CD4-positive, alpha-beta memory T cell (primary cell): ENCODE measurements at regions not wholly inside any gene's neighbourhood (a gene's known extent, or its start where the extent isn't known, plus 50 kb on each side); places are given as distances from the start of the nearest gene placed in this dataset.
"Not testable (repeated sequence)": the region's sequence is repeated elsewhere in the genome, so short reads cannot be mapped to it uniquely, and the experiment has no call there.

Experiments used
- CTCF ChIA-PET: fragments of 350-600 bp; sonication (Branson Sonifier 250); formaldehyde crosslinking; loops from one replicate; lab custom pipeline; 2021; ENCODE audit warnings: inconsistent platforms; ENCODE audit not compliant: partially characterized antibody; lab: Charles Lee
- POLR2A ChIA-PET: fragments of 350-600 bp; sonication (Branson Sonifier 250); formaldehyde crosslinking; loops from one replicate; lab custom pipeline; 2021; ENCODE audit not compliant: partially characterized antibody; lab: Charles Lee
- DNase-seq, 5 donors: peaks; one replicate each; pipeline versions ENCODE4 v3.0.0 to v3.0.0-alpha.2; 2020 to 2022; ENCODE audit warnings: mixed read lengths in 1 of 5
- H3K27ac ChIP-seq: one replicate; pipeline ENCODE4 v1.7.0; 2013; ENCODE audit warnings: low read depth, low read length
- H3K27me3 ChIP-seq: 2 replicates; pipeline ENCODE4 v1.7.0; 2013; ENCODE audit warnings: mild to moderate bottlenecking, low read length, moderate library complexity; ENCODE audit not compliant: insufficient read depth
- H3K36me3 ChIP-seq: 2 replicates; pipeline ENCODE4 v1.7.0; 2013; ENCODE audit warnings: mild to moderate bottlenecking, low read length, moderate library complexity; ENCODE audit not compliant: insufficient read depth
- H3K4me1 ChIP-seq: 2 replicates; pipeline ENCODE4 v1.7.0; 2013; ENCODE audit warnings: mild to moderate bottlenecking, low read length, moderate library complexity; ENCODE audit not compliant: insufficient read depth
- H3K4me3 ChIP-seq, 2 donors: one replicate each; pipeline ENCODE4 v1.7.0; 2013; ENCODE audit warnings: low read length in 2 of 2, mild to moderate bottlenecking in 1 of 2
- H3K9me3 ChIP-seq, 2 donors: one replicate each; pipeline ENCODE4 v1.7.0; 2013; ENCODE audit warnings: low read length in 2 of 2, control low read depth in 1 of 2; ENCODE audit not compliant: control insufficient read depth in 1 of 2
- H3K27ac Mint-ChIP-seq, 7 donors: one replicate each; pipeline ENCODE4 v1.8.0; 2020 to 2021; ENCODE audit warnings: mixed read lengths in 7 of 7, mild to moderate bottlenecking in 6 of 7, inconsistent platforms in 3 of 7, moderate library complexity in 3 of 7
- H3K27me3 Mint-ChIP-seq, 2 donors: one replicate each; pipeline ENCODE4 v1.8.0; 2020 to 2021; ENCODE audit warnings: mixed read lengths in 2 of 2
- H3K36me3 Mint-ChIP-seq, 2 donors: one replicate each; pipeline ENCODE4 v1.8.0; 2020 to 2021; ENCODE audit warnings: mixed read lengths in 2 of 2, inconsistent platforms in 1 of 2, mild to moderate bottlenecking in 1 of 2
- H3K4me1 Mint-ChIP-seq, 4 donors: one replicate each; pipeline ENCODE4 v1.8.0; 2020 to 2021; ENCODE audit warnings: mixed read lengths in 4 of 4, mild to moderate bottlenecking in 1 of 4
- H3K4me3 Mint-ChIP-seq, 8 donors: one replicate each; pipeline ENCODE4 v1.8.0; 2020 to 2021; ENCODE audit warnings: mixed read lengths in 8 of 8, mild to moderate bottlenecking in 7 of 8, moderate library complexity in 6 of 8, inconsistent platforms in 3 of 8
- H3K9me3 Mint-ChIP-seq, 8 donors: one replicate each; pipeline ENCODE4 v1.8.0; 2020 to 2021; ENCODE audit warnings: mixed read lengths in 8 of 8, mild to moderate bottlenecking in 5 of 8, inconsistent platforms in 3 of 8, moderate library complexity in 1 of 8
- intact Hi-C: fragments of 100-400 bp; cut with micrococcal nuclease; formaldehyde crosslinking; loops from one replicate; pipeline ENCODE4 v1.15.1; 2023

GRCh38 chr1:60697204-60697994 lies 385.0 kb upstream of the NFIA start:
- H3K4me3 Mint-ChIP-seq: no peak overlapping the region
- intact Hi-C loops: no loop called here
- POLR2A ChIA-PET: no interaction called here
- H3K27me3 Mint-ChIP-seq: no peaks in the 10 kb centered on the region
- no peak overlapping the region for H3K27ac Mint-ChIP-seq
- H3K36me3 ChIP-seq: no peaks in the 10 kb centered on the region
- no peaks in the 10 kb centered on the region for H3K27me3 ChIP-seq
- H3K4me3 ChIP-seq: no peak overlapping the region
- peaks cover 0 to 4% (median 0%) of the 10 kb centered on the region in 8 donors for H3K9me3 Mint-ChIP-seq
- no peaks in the 10 kb centered on the region for H3K9me3 ChIP-seq
- H3K4me1 ChIP-seq: no peaks in the 10 kb centered on the region
- CTCF ChIA-PET: no interaction called here
- DNase-seq: no peak
- no peaks in the 10 kb centered on the region for H3K4me1 Mint-ChIP-seq
- no peak overlapping the region for H3K27ac ChIP-seq
- no peaks in the 10 kb centered on the region for H3K36me3 Mint-ChIP-seq

- DNase-seq: no peak
- H3K9me3 ChIP-seq: no peaks in the 10 kb centered on the region
- CTCF ChIA-PET: no interaction called here
- no peaks in the 10 kb centered on the region for H3K4me1 Mint-ChIP-seq
- intact Hi-C loops: no loop called here
- H3K27me3 ChIP-seq: no peaks in the 10 kb centered on the region
- H3K36me3 ChIP-seq: no peaks in the 10 kb centered on the region
- H3K27me3 Mint-ChIP-seq: no peaks in the 10 kb centered on the region
- no peaks in the 10 kb centered on the region for H3K4me1 ChIP-seq
- POLR2A ChIA-PET: no interaction called here
- H3K4me3 ChIP-seq: no peak overlapping the region
- no peaks in the 10 kb centered on the region for H3K36me3 Mint-ChIP-seq
- H3K27ac Mint-ChIP-seq: no peak overlapping the region
- H3K27ac ChIP-seq: no peak overlapping the region
- H3K9me3 Mint-ChIP-seq: peaks cover 0 to 4% (median 0%) of the 10 kb centered on the region in 8 donors
- no peak overlapping the region for H3K4me3 Mint-ChIP-seq
Measured at GRCh38 chr1:60696512-60696911, 385.8 kb upstream of the NFIA start.

GRCh38 chr1:60695716-60696171 lies 386.6 kb upstream of the NFIA start:
- POLR2A ChIA-PET: no interaction called here
- Histone ChIP-seq H3K4me1 (no peaks in the 10 kb centered on the region), H3K27ac (no peak overlapping the region), H3K4me3 (no peak overlapping the region), H3K9me3 (no peaks in the 10 kb centered on the region), H3K27me3 (no peaks in the 10 kb centered on the region), H3K36me3 (no peaks in the 10 kb centered on the region)
- Mint-ChIP-seq H3K36me3 (no peaks in the 10 kb centered on the region), H3K4me1 (no peaks in the 10 kb centered on the region), H3K4me3 (no peak overlapping the region), H3K9me3 (peaks cover 0 to 4% (median 0%) of the 10 kb centered on the region in 8 donors), H3K27me3 (no peaks in the 10 kb centered on the region), H3K27ac (no peak overlapping the region)
- DNase-seq: no peak
- intact Hi-C loops: no loop called here
- CTCF ChIA-PET: no interaction called here

- no peak for DNase-seq
- POLR2A ChIA-PET: no interaction called here
- Histone ChIP-seq H3K36me3 (no peaks in the 10 kb centered on the region), H3K4me3 (no peak overlapping the region), H3K27ac (no peak overlapping the region), H3K27me3 (no peaks in the 10 kb centered on the region), H3K9me3 (no peaks in the 10 kb centered on the region), H3K4me1 (no peaks in the 10 kb centered on the region)
- peaks cover 0 to 4% (median 0%) of the 10 kb centered on the region in 8 donors for H3K9me3 Mint-ChIP-seq
- no peaks in the 10 kb centered on the region for H3K36me3 Mint-ChIP-seq
- CTCF ChIA-PET: no interaction called here
- H3K27ac Mint-ChIP-seq: no peak overlapping the region
- no peak overlapping the region for H3K4me3 Mint-ChIP-seq
- H3K4me1 Mint-ChIP-seq: no peaks in the 10 kb centered on the region
- intact Hi-C loops: no loop called here
- H3K27me3 Mint-ChIP-seq: no peaks in the 10 kb centered on the region
Measured at GRCh38 chr1:60694980-60695379, 387.4 kb upstream of the NFIA start.

- POLR2A ChIA-PET: no interaction called here
- H3K4me3 ChIP-seq: no peak overlapping the region
- Mint-ChIP-seq H3K27ac (no peak overlapping the region), H3K27me3 (no peaks in the 10 kb centered on the region), H3K4me3 (no peak overlapping the region), H3K4me1 (no peaks in the 10 kb centered on the region), H3K9me3 (peaks cover 0 to 9% (median 6%) of the 10 kb centered on the region in 8 donors), H3K36me3 (no peaks in the 10 kb centered on the region)
- H3K27me3 ChIP-seq: no peaks in the 10 kb centered on the region
- CTCF ChIA-PET: interaction anchor here (0.5 kb wide), 1 partner anchor 365 kb away, joined by 3 read pairs; no protein-coding TSS in a partner anchor
- H3K36me3 ChIP-seq: no peaks in the 10 kb centered on the region
- no peak for DNase-seq
- H3K27ac ChIP-seq: no peak overlapping the region
- H3K4me1 ChIP-seq: no peaks in the 10 kb centered on the region
- H3K9me3 ChIP-seq: no peaks in the 10 kb centered on the region
- intact Hi-C loops: no loop called here
Measured at GRCh38 chr1:60692031-60692430, 390.3 kb upstream of the NFIA start.

GRCh38 chr1:60688221-60688620 lies 394.1 kb upstream of the NFIA start:
- CTCF ChIA-PET, H3K27me3 Mint-ChIP-seq, POLR2A ChIA-PET, H3K4me1 ChIP-seq, intact Hi-C loops, H3K36me3 ChIP-seq, H3K36me3 Mint-ChIP-seq, H3K4me1 Mint-ChIP-seq, H3K27me3 ChIP-seq, H3K27ac ChIP-seq, H3K9me3 Mint-ChIP-seq, H3K4me3 ChIP-seq, H3K27ac Mint-ChIP-seq, H3K9me3 ChIP-seq, DNase-seq, H3K4me3 Mint-ChIP-seq: not testable (repeated sequence)

- H3K27ac ChIP-seq: no peak overlapping the region
- intact Hi-C loops: no loop called here
- no peaks in the 10 kb centered on the region for H3K4me1 ChIP-seq
- peaks cover 0 to 2% (median 0%) of the 10 kb centered on the region in 8 donors for H3K9me3 Mint-ChIP-seq
- H3K27me3 Mint-ChIP-seq: no peaks in the 10 kb centered on the region
- H3K27ac Mint-ChIP-seq: peak overlapping the region in 1 of 7 donors; percentile 14
- ChIA-PET POLR2A (no interaction called here), CTCF (no interaction called here)
- H3K9me3 ChIP-seq: peaks cover 0 to 4% of the 10 kb centered on the region in 2 donors
- no peaks in the 10 kb centered on the region for H3K4me1 Mint-ChIP-seq
- H3K4me3 ChIP-seq: no peak overlapping the region
- no peak overlapping the region for H3K4me3 Mint-ChIP-seq
- no peak for DNase-seq
- H3K27me3 ChIP-seq: no peaks in the 10 kb centered on the region
- no peaks in the 10 kb centered on the region for H3K36me3 ChIP-seq
- H3K36me3 Mint-ChIP-seq: no peaks in the 10 kb centered on the region
Measured at GRCh38 chr1:60681095-60681860, 401.1 kb upstream of the NFIA start.
